GM23338 (cell line): ENCODE measurements at regions not wholly inside any gene's neighbourhood (a gene's known extent, or its start where the extent isn't known, plus 50 kb on each side); places are given as distances from the start of the nearest gene placed in this dataset.

ENCODE experiments used
- ATAC-seq: fragments of 200-7000 bp; cut with Tn5 transposase; 3 replicates; pipeline ENCODE4 v1.9.1; 2020
- DNase-seq: peaks from one replicate; pipeline ENCODE4 v3.0.0-alpha.2; 2015; ENCODE audit warnings: low spot score
- H2AFZ ChIP-seq: fragments of 200-600 bp; sonication (generic); 2 replicates; pipeline ENCODE4 v1.8.0; 2016; ENCODE audit warnings: antibody characterized with exemption, mild to moderate bottlenecking, moderate library complexity
- H3F3A ChIP-seq: fragments of 200-600 bp; sonication (generic); replicated peaks from 2 replicates; pipeline ENCODE4 v1.8.0; 2017; ENCODE audit warnings: antibody characterized with exemption, mixed run types, low read depth
- H3K27ac ChIP-seq: fragments of 200-600 bp; sonication (generic); 2 replicates; pipeline ENCODE4 v1.6.1; 2016; ENCODE audit warnings: low read depth
- H3K27me3 ChIP-seq: fragments of 200-600 bp; sonication (generic); 2 replicates; pipeline ENCODE4 v1.8.0; 2016; ENCODE audit warnings: mild to moderate bottlenecking, mixed run types, moderate library complexity; ENCODE audit not compliant: insufficient read depth
- H3K36me3 ChIP-seq: fragments of 200-600 bp; sonication (generic); 2 replicates; pipeline ENCODE4 v1.8.0; 2016; ENCODE audit warnings: mild to moderate bottlenecking; ENCODE audit not compliant: insufficient read depth
- H3K4me1 ChIP-seq: fragments of 200-600 bp; sonication (generic); 2 replicates; pipeline ENCODE4 v1.8.0; 2016; ENCODE audit warnings: mild to moderate bottlenecking, moderate library complexity; ENCODE audit not compliant: insufficient read depth
- H3K4me2 ChIP-seq: fragments of 200-600 bp; sonication (generic); 2 replicates; pipeline ENCODE4 v1.7.1; 2017; ENCODE audit warnings: mixed run types
- H3K4me3 ChIP-seq: fragments of 200-600 bp; sonication (generic); 2 replicates; pipeline ENCODE4 v1.6.1; 2016; ENCODE audit warnings: mixed run types
- H3K79me2 ChIP-seq: fragments of 200-600 bp; sonication (generic); replicated peaks from 2 replicates; pipeline ENCODE4 v1.8.0; 2017; ENCODE audit warnings: mild to moderate bottlenecking; ENCODE audit not compliant: insufficient read depth
- H3K9me2 ChIP-seq: fragments of 200-600 bp; sonication (generic); 2 replicates; pipeline ENCODE4 v1.8.0; 2017; ENCODE audit not compliant: insufficient read depth
- H4K20me1 ChIP-seq: fragments of 200-600 bp; sonication (generic); replicated peaks from 2 replicates; pipeline ENCODE4 v1.8.0; 2017; ENCODE audit warnings: mild to moderate bottlenecking; ENCODE audit not compliant: insufficient read depth
- H3K27ac Mint-ChIP-seq: 2 replicates; pipeline ENCODE4 v1.8.0; 2020; ENCODE audit warnings: inconsistent platforms, mild to moderate bottlenecking, moderate library complexity, mixed read lengths
- H3K27me3 Mint-ChIP-seq: 3 replicates; pipeline ENCODE4 v1.8.0; 2022; ENCODE audit warnings: low read depth, mild to moderate bottlenecking, moderate library complexity, mixed read lengths, inconsistent platforms; ENCODE audit not compliant: insufficient read depth, poor library complexity
- H3K36me3 Mint-ChIP-seq: 3 replicates; pipeline ENCODE4 v1.8.0; 2021; ENCODE audit warnings: low read depth, mild to moderate bottlenecking, inconsistent platforms, moderate library complexity, mixed read lengths
- H3K4me1 Mint-ChIP-seq: 3 replicates; pipeline ENCODE4 v1.8.0; 2020; ENCODE audit warnings: mild to moderate bottlenecking, inconsistent platforms, mixed read lengths
- H3K4me3 Mint-ChIP-seq: 3 replicates; pipeline ENCODE4 v1.8.0; 2021; ENCODE audit warnings: moderate library complexity, mild to moderate bottlenecking, inconsistent platforms, mixed read lengths
- H3K9me3 Mint-ChIP-seq: 3 replicates; pipeline ENCODE4 v1.8.0; 2020; ENCODE audit warnings: moderate library complexity, mild to moderate bottlenecking, inconsistent platforms, mixed read lengths
- CREB1 ChIP-seq: fragments of 250-450 bp; sonication (Bioruptor Pico); IDR thresholded peaks from 2 replicates; pipeline ENCODE4 v1.5.0; 2020; ENCODE audit warnings: low read depth, mild to moderate bottlenecking, moderate library complexity
- CTCF ChIP-seq, 2 experiments: fragments of 200-600 bp in 1 of 2; sonication (generic) in 1 of 2; conservative IDR thresholded peaks; 2 replicates each; pipeline versions ENCODE4 v1.5.1 to v1.6.1; 2016 to 2017; ENCODE audit warnings: antibody characterized with exemption in 2 of 2, low read depth in 2 of 2, mild to moderate bottlenecking in 2 of 2, moderate library complexity in 1 of 2
- ETS1 ChIP-seq: IDR thresholded peaks from 2 replicates; pipeline ENCODE4 v1.6.1; 2016; ENCODE audit warnings: antibody characterized with exemption
- EZH2 ChIP-seq: fragments of 200-600 bp; sonication (generic); IDR thresholded peaks from one replicate; pipeline ENCODE4 v1.8.0; 2017; ENCODE audit warnings: antibody characterized with exemption, mild to moderate bottlenecking, low read depth; ENCODE audit not compliant: unreplicated experiment
- EZH2phosphoT487 ChIP-seq: fragments of 200-600 bp; sonication (generic); IDR thresholded peaks from one replicate; pipeline ENCODE4 v1.8.1; 2018; ENCODE audit warnings: antibody characterized with exemption; ENCODE audit not compliant: unreplicated experiment
- JUNB ChIP-seq: IDR thresholded peaks from one replicate; pipeline ENCODE4 v1.6.1; 2016; ENCODE audit warnings: antibody characterized with exemption; ENCODE audit not compliant: unreplicated experiment
- NANOG ChIP-seq: IDR thresholded peaks from 2 replicates; pipeline ENCODE4 v1.6.1; 2016; ENCODE audit warnings: antibody characterized with exemption, borderline replicate concordance
- REST ChIP-seq: IDR thresholded peaks from one replicate; pipeline ENCODE4 v1.6.1; 2018; ENCODE audit warnings: antibody characterized with exemption; ENCODE audit not compliant: unreplicated experiment
- STAT1 ChIP-seq: IDR thresholded peaks from one replicate; pipeline ENCODE4 v1.6.1; 2016; ENCODE audit warnings: antibody characterized with exemption; ENCODE audit not compliant: unreplicated experiment
- ZNF114 ChIP-seq: fragments of 250-450 bp; sonication (Bioruptor Pico); IDR thresholded peaks from 2 replicates; pipeline ENCODE4 v1.5.0; 2020; ENCODE audit warnings: mild to moderate bottlenecking, moderate library complexity
- ZNF462 ChIP-seq: fragments of 250-450 bp; sonication (Bioruptor Pico); IDR thresholded peaks from 2 replicates; pipeline ENCODE4 v1.5.0; 2020; ENCODE audit warnings: mild to moderate bottlenecking, moderate library complexity

DNA sequence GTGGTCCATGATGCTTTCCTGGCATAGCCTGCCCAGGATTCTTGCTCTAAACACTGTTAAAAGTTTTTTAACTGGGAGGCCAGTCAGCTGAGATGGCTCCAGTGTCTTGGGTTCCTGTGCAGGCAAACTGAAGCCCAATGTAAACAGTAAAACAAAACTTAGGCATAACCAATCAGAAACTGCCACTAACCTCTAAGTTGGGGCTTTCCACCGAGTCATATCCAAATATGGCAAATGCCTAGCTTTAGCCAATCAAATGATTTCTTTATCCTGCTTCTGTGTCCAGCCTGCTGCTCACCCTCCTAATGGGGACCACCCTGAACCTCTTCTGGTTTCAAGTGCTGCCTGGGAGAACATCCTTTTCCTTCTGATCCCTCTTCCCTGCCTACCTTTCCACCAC lies 277.9 kb downstream of the EMP1 start (continued):
- TF ChIP-seq CTCF (conservative IDR thresholded peaks at IDR 0.05; ENCODE audit: low read depth in 2 of 2), result no peak

DNA sequence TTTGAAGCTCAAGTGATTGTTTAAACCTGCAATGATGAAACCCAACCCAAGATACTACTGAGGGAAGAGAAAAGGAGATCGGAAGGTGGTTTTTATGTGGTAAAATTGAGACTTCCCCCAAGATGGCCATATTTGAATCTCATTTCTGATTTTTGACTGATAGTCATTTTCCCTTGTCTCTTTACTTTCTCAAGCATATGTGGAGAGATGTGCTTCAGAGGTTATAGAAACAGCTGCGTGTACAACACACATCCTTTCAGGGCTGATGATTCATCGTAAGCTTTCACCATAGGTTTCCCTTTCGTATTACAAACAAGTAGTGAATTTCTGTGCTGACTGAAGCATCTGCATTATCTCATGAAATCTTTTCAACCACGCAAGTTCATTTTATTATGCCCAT lies 276.2 kb downstream of the EMP1 start:
- Mint-ChIP-seq H3K4me3 (no peak overlapping the region), H3K27me3 (no peaks in the 10 kb centered on the region), H3K4me1 (no peaks in the 10 kb centered on the region), H3K36me3 (no peaks in the 10 kb centered on the region), H3K9me3 (no peaks in the 10 kb centered on the region), H3K27ac (no peak overlapping the region)
- H3K27ac ChIP-seq, result no peak overlapping the region
- H3K27me3 ChIP-seq, result no peaks in the 10 kb centered on the region
- H3F3A ChIP-seq, result no peaks in the 10 kb centered on the region
- TF ChIP-seq CTCF (conservative IDR thresholded peaks at IDR 0.05; ENCODE audit: low read depth in 2 of 2) (no peak), NANOG (no peak), ZNF114 (no peak), ZNF462 (CRISPR knock-in tag) (no peak), EZH2phosphoT487 (no peak), REST (no peak), ETS1 (no peak), JUNB (no peak), STAT1 (no peak), CREB1 (CRISPR knock-in tag) (no peak), EZH2 (no peak)
- H3K4me2 ChIP-seq, result no peak overlapping the region
- H3K79me2 ChIP-seq, result no peaks in the 10 kb centered on the region
- no peaks in the 10 kb centered on the region for H3K36me3 ChIP-seq
- H3K4me1 ChIP-seq, result no peaks in the 10 kb centered on the region
- H3K4me3 ChIP-seq, result no peak overlapping the region
- H2AFZ ChIP-seq, result no peak overlapping the region
- no peaks in the 10 kb centered on the region; the same call in 1 of the 2 replicates for H3K9me2 ChIP-seq
- ATAC-seq, result no peak
- no peaks in the 10 kb centered on the region for H4K20me1 ChIP-seq
- DNase-seq, result no peak
